H1 (cell line): ENCODE measurements at regions not wholly inside any gene's neighbourhood (a gene's known extent, or its start where the extent isn't known, plus 50 kb on each side); places are given as distances from the start of the nearest gene placed in this dataset.

Experiments
- CBX5 ChIP-seq: fragments of 300-800, 300-1000 bp; sonication (generic); IDR thresholded peaks from 2 replicates; pipeline ENCODE4 v1.7.1; 2016; ENCODE audit warnings: antibody characterized with exemption, low read length, low read depth
- GABPA ChIP-seq: IDR thresholded peaks from 2 replicates; pipeline ENCODE4 v1.6.1; 2011; ENCODE audit warnings: mild to moderate bottlenecking, low read length, moderate library complexity, borderline replicate concordance; ENCODE audit not compliant: insufficient read depth

- TF ChIP-seq GABPA (no peak), CBX5 (no peak)
Observed at GRCh38 chr12:98317939-98318899, 197.2 kb upstream of the TMPO start (continued).
